ENCODE measurements at regions not wholly inside any gene's neighbourhood (a gene's known extent, or its start where the extent isn't known, plus 50 kb on each side); places are given as distances from the start of the nearest gene placed in this dataset.

DNA sequence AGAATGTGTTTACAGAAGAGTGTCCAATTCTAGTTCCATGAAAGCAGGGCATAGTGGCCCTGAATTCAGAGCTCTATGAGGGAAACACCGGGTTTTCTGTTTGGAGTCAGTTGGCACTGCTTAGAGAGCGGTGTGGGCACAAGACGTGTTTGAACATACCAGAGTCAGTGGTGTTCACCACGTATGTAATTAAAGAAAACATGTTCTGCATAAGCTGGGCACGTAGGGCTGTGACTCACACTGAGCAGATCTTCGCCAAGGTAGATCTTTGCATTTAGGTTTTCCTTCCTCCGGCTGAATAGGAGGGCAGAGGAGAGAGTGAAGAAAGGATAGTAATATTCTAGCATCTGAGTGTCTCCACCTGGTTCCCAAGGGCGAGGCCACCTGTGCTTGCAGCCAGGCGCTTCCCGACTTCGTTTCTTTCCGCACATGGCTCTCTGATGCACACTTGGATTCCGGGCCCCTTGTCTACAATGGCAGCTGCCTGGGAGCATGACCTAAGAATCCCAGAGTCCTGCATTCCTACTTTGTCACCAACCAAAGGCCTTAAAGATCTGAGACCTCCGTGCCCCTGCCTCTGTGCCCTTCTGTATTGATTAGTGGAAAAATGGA is 136.2 kb downstream of the ERMARD start:
- TF ChIP-seq, protein P1, sequence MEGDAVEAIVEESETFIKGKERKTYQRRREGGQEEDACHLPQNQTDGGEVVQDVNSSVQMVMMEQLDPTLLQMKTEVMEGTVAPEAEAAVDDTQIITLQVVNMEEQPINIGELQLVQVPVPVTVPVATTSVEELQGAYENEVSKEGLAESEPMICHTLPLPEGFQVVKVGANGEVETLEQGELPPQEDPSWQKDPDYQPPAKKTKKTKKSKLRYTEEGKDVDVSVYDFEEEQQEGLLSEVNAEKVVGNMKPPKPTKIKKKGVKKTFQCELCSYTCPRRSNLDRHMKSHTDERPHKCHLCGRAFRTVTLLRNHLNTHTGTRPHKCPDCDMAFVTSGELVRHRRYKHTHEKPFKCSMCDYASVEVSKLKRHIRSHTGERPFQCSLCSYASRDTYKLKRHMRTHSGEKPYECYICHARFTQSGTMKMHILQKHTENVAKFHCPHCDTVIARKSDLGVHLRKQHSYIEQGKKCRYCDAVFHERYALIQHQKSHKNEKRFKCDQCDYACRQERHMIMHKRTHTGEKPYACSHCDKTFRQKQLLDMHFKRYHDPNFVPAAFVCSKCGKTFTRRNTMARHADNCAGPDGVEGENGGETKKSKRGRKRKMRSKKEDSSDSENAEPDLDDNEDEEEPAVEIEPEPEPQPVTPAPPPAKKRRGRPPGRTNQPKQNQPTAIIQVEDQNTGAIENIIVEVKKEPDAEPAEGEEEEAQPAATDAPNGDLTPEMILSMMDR (IDR thresholded peaks at IDR 0.05; ENCODE audit: low read length, missing control alignments), result no peak
- no peak for DNase-seq (ENCODE audit: low read depth)
- no peak overlapping the region for H3K4me3 ChIP-seq (replicated peaks; ENCODE audit: low read depth, low read length)

- no peak overlapping the region for H3K4me3 ChIP-seq (replicated peaks; ENCODE audit: low read depth, low read length)
- TF ChIP-seq, protein P1 (IDR thresholded peaks at IDR 0.05; ENCODE audit: low read length, missing control alignments), result no peak
- DNase-seq (ENCODE audit: low read depth), result no peak
Measured at GRCh38 chr6:169886631-169887227, 135.3 kb downstream of the ERMARD start.

DNA sequence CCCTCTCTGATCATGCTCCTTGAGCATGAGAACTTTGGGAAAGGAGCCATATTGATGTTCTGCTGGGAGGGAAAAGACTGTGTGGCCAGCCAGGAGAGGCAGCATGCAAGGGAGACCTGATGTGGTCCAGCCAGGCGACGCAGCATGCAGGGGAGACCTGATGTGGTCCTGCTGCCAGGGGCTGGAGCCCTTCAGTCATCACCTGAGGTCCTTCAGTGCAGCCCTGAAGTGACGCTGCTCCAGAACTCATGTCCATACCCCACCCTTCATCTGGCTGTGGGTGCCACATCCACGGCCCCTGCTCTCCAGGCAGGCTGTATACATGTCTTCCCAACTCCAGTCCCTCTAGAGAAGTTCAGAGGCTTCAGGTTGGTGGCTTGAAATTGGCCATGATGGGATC is 134.4 kb downstream of the ERMARD start:
- TF ChIP-seq, protein P1 (IDR thresholded peaks at IDR 0.05; ENCODE audit: low read length, missing control alignments), result no peak
- DNase-seq (ENCODE audit: low read depth), result no peak
- H3K4me3 ChIP-seq (replicated peaks; ENCODE audit: low read depth, low read length), result no peak overlapping the region

- DNase-seq (ENCODE audit: low read depth), result no peak
- TF ChIP-seq, protein P1 (IDR thresholded peaks at IDR 0.05; ENCODE audit: low read length, missing control alignments), result no peak
- no peak overlapping the region for H3K4me3 ChIP-seq (replicated peaks; ENCODE audit: low read depth, low read length)
Measured at GRCh38 chr6:169885131-169885530, 133.7 kb downstream of the ERMARD start.

DNA sequence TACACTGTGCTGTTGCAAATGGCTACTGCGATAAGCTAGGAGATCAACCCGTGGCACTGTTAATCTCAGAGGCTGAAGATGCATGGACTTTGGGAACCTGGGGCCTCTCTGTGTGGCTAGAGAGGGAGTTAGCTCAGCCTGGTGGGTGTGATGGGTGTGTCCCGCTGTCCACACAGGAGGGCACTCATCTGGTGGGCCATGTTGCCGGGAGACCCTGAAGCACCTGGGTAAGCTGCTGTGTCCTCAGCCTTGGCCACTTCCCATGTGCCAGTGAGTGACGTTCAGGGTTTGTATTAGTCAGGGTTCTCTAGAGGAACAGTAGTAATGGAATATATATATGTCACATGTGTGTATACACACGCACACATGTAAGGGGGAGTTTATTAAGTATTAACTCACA is 132.7 kb downstream of the ERMARD start:
- no peak overlapping the region for H3K4me3 ChIP-seq (replicated peaks; ENCODE audit: low read depth, low read length)
- DNase-seq (ENCODE audit: low read depth), result no peak
- TF ChIP-seq, protein P1 (IDR thresholded peaks at IDR 0.05; ENCODE audit: low read length, missing control alignments), result no peak

- no peak overlapping the region for H3K4me3 ChIP-seq (replicated peaks; ENCODE audit: low read depth, low read length)
- DNase-seq (ENCODE audit: low read depth), result no peak
- TF ChIP-seq, protein P1 (IDR thresholded peaks at IDR 0.05; ENCODE audit: low read length, missing control alignments), result no peak
Measured at GRCh38 chr6:169883316-169883715, 131.9 kb downstream of the ERMARD start.

GRCh38 chr6:169881976-169882375 is 130.6 kb downstream of the ERMARD start:
- no peak for DNase-seq (ENCODE audit: low read depth)
- TF ChIP-seq, protein P1 (IDR thresholded peaks at IDR 0.05; ENCODE audit: low read length, missing control alignments), result no peak
- H3K4me3 ChIP-seq (replicated peaks; ENCODE audit: low read depth, low read length), result no peak overlapping the region

Measured in fibroblast of pulmonary artery (primary cell).